IMR-90 (cell line): ENCODE measurements at regions not wholly inside any gene's neighbourhood (a gene's known extent, or its start where the extent isn't known, plus 50 kb on each side); places are given as distances from the start of the nearest gene placed in this dataset.

Source experiments
- ATAC-seq: fragments of 200-7000 bp; cut with Tn5 transposase; 2 replicates; pipeline ENCODE4 v1.9.1; 2020; ENCODE audit warnings: low read depth, mild to moderate bottlenecking, moderate library complexity
- BruUV-seq: library from RNA; stranded (reverse); fragments of 400-500 nt; replicated peaks from 2 replicates; lab custom pipeline; 2021; lab: Mats Ljungman, UMichigan
- CTCF ChIA-PET: fragments of 300-600 bp; formaldehyde crosslinking; extraction: SDS; loops from one replicate; lab custom pipeline; 2021; ENCODE audit warnings: antibody characterized with exemption; lab: Yijun Ruan, JAX
- POLR2A ChIA-PET: fragments of 300-600 bp; sonication (Branson Sonifier 250); formaldehyde crosslinking; loops from one replicate; lab custom pipeline; 2022; ENCODE audit warnings: antibody characterized with exemption; ENCODE audit not compliant: unreplicated experiment; lab: Charles Lee
- DNase-seq: peaks from one replicate; pipeline ENCODE4 v3.0.0; 2013
- H2AFZ ChIP-seq: replicated peaks from 2 replicates; pipeline ENCODE3; 2013; ENCODE audit warnings: low read length, mild to moderate bottlenecking; ENCODE audit not compliant: poor library complexity
- H2AK5ac ChIP-seq: 2 replicates; pipeline ENCODE4 v1.6.1; 2013; ENCODE audit warnings: low read depth, low read length, inconsistent platforms
- H2AK9ac ChIP-seq: replicated peaks from 2 replicates; pipeline ENCODE3; 2013; ENCODE audit warnings: mild to moderate bottlenecking, low read depth, low read length, moderate library complexity; ENCODE audit not compliant: poor library complexity
- H2BK120ac ChIP-seq: 2 replicates; pipeline ENCODE4 v1.6.1; 2013; ENCODE audit warnings: low read depth, low read length, inconsistent platforms
- H2BK15ac ChIP-seq: 3 replicates; pipeline ENCODE4 v1.6.1; 2013; ENCODE audit warnings: low read depth, low read length, inconsistent platforms
- H2BK20ac ChIP-seq: 2 replicates; pipeline ENCODE4 v1.6.1; 2013; ENCODE audit warnings: low read depth, mild to moderate bottlenecking, inconsistent platforms, low read length, moderate library complexity
- H2BK5ac ChIP-seq: 2 replicates; pipeline ENCODE4 v1.6.1; 2013; ENCODE audit warnings: mild to moderate bottlenecking, low read depth, low read length, inconsistent platforms; ENCODE audit not compliant: poor library complexity, severe bottlenecking
- H3K14ac ChIP-seq: replicated peaks from 2 replicates; pipeline ENCODE4 v1.6.1; 2013; ENCODE audit warnings: low read depth, low read length, inconsistent platforms
- H3K18ac ChIP-seq: 2 replicates; pipeline ENCODE4 v1.6.1; 2013; ENCODE audit warnings: low read depth, low read length, control low read depth
- H3K23ac ChIP-seq: 2 replicates; pipeline ENCODE4 v1.6.1; 2013; ENCODE audit warnings: low read depth, low read length, inconsistent platforms
- H3K27ac ChIP-seq: 2 replicates; pipeline ENCODE4 v1.5.1; 2013; ENCODE audit warnings: mild to moderate bottlenecking, control low read depth, low read length; ENCODE audit not compliant: insufficient read depth
- H3K27me3 ChIP-seq: 2 replicates; pipeline ENCODE4 v1.6.1; 2013; ENCODE audit warnings: low read length; ENCODE audit not compliant: control insufficient read depth, insufficient read depth
- H3K36me3 ChIP-seq: 2 replicates; pipeline ENCODE4 v1.6.1; 2013; ENCODE audit warnings: low read length, mixed read lengths; ENCODE audit not compliant: control insufficient read depth, insufficient read depth
- H3K4ac ChIP-seq: 2 replicates; pipeline ENCODE4 v1.6.1; 2013; ENCODE audit warnings: low read depth, low read length, inconsistent platforms
- H3K4me1 ChIP-seq: 2 replicates; pipeline ENCODE4 v1.6.1; 2013; ENCODE audit warnings: low read length, mixed read lengths; ENCODE audit not compliant: control insufficient read depth, insufficient read depth
- H3K4me2 ChIP-seq: 2 replicates; pipeline ENCODE4 v1.6.1; 2013; ENCODE audit warnings: low read depth, mild to moderate bottlenecking, control low read depth, low read length, moderate library complexity
- H3K4me3 ChIP-seq: 2 replicates; pipeline ENCODE4 v1.5.1; 2013; ENCODE audit warnings: low read depth, mild to moderate bottlenecking, control low read depth, low read length, moderate library complexity; ENCODE audit not compliant: insufficient read depth
- H3K56ac ChIP-seq: 2 replicates; pipeline ENCODE4 v1.6.1; 2013; ENCODE audit warnings: low read length, inconsistent platforms; ENCODE audit not compliant: insufficient read depth; ENCODE audit errors: extremely low read depth
- H3K79me1 ChIP-seq, 2 experiments: 2 replicates each; pipeline ENCODE4 v1.6.1; 2013; ENCODE audit warnings: low read length in 2 of 2, inconsistent platforms in 1 of 2, low read depth in 1 of 2
- H3K9ac ChIP-seq: 2 replicates; pipeline ENCODE4 v1.6.1; 2013; ENCODE audit warnings: low read depth, low read length, control low read depth
- H3K9me1 ChIP-seq: 2 replicates; pipeline ENCODE4 v1.6.1; 2013; ENCODE audit warnings: low read length, inconsistent platforms; ENCODE audit not compliant: insufficient read depth
- H3K9me3 ChIP-seq: 2 replicates; pipeline ENCODE4 v1.6.1; 2013; ENCODE audit warnings: low read length; ENCODE audit not compliant: control insufficient read depth, insufficient read depth
- H4K20me1 ChIP-seq: 2 replicates; pipeline ENCODE4 v1.6.1; 2013; ENCODE audit warnings: low read length, inconsistent platforms; ENCODE audit not compliant: insufficient read depth
- H4K5ac ChIP-seq: 2 replicates; pipeline ENCODE4 v1.6.1; 2013; ENCODE audit warnings: mild to moderate bottlenecking, low read depth, low read length, control low read depth
- H4K8ac ChIP-seq, 2 experiments: 2 replicates each; pipeline ENCODE4 v1.6.1; 2013; ENCODE audit warnings: low read depth in 2 of 2, low read length in 2 of 2, control low read depth in 1 of 2, inconsistent platforms in 1 of 2
- H4K91ac ChIP-seq: 2 replicates; pipeline ENCODE4 v1.6.1; 2013; ENCODE audit warnings: low read depth, low read length, inconsistent platforms; ENCODE audit not compliant: insufficient read depth
- CHD1 ChIP-seq: IDR thresholded peaks from 2 replicates; pipeline ENCODE4 v1.6.1; 2012; ENCODE audit warnings: low read depth, low read length, improper control_type of control experiment
- FOS ChIP-seq: fragments of 150-350 bp; IDR thresholded peaks from 2 replicates; pipeline ENCODE4 v1.6.1; 2016; ENCODE audit warnings: low read depth, low read length
- RFX5 ChIP-seq: IDR thresholded peaks from 2 replicates; pipeline ENCODE4 v1.8.0; 2012; ENCODE audit warnings: low read depth, mild to moderate bottlenecking, low read length, moderate library complexity
- WGBS, 2 experiments: methylation state at CpG; one replicate each; pipeline versions ENCODE4 v1.1.5 to v1.1.7; 2013; ENCODE audit warnings: missing lambda C conversion rate in 2 of 2; ENCODE audit not compliant: insufficient read length in 1 of 2; ENCODE audit errors: extremely low coverage in 2 of 2; 5-methylcytosine and 5-hydroxymethylcytosine counted together
- dilution Hi-C: fragments of 300-500 bp; cut with HindIII; formaldehyde crosslinking; loops from one replicate; pipeline ENCODE4 v1.14.3; 2018; ENCODE audit warnings: low sequenced_read_pairs; ENCODE audit not compliant: unreplicated experiment
- in situ Hi-C: fragments of 300-500 bp; cut with MboI; formaldehyde crosslinking; loops from 3 replicates; pipeline ENCODE4 v1.14.3; 2019; ENCODE audit warnings: low sequenced_read_pairs, inconsistent platforms, mixed read lengths
- intact Hi-C: fragments of 100-400 bp; cut with micrococcal nuclease; formaldehyde crosslinking; loops from 2 replicates; pipeline ENCODE4 v1.10.0; 2022

DNA sequence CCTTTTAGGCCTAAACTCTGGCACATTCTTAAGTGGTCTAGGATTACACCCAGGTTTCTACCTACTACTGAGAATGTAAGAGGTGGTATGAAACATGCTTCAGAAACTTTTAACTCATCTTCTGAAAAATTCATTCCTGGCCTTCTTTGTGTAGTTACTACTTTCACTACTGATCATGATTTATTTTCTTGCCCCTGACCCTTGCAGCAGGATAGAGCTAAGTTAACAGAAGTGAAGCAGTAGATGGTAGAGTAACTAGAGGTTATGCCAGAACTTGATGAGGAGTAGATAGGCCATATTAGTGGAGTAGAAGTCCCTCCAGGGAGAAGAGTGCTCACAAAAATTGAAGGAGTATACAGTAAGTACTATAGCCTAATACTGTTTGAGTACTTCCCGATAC lies 75.5 kb upstream of the MSTN start:
- Histone ChIP-seq H3K9me1 (no peaks in the 10 kb centered on the region), H2BK15ac (no peak overlapping the region), H3K4ac (no peak overlapping the region), H3K4me2 (no peak overlapping the region), H2BK20ac (no peak overlapping the region), H3K9me3 (peaks cover 4% of the 10 kb centered on the region; the same call in 1 of the 2 replicates), H3K4me1 (no peaks in the 10 kb centered on the region), H3K18ac (no peak overlapping the region), H2AK5ac (no peak overlapping the region), H3K27me3 (no peaks in the 10 kb centered on the region; the same call in none of the 2 replicates), H3K4me3 (no peak overlapping the region), H3K27ac (no peak overlapping the region), H3K56ac (no peak overlapping the region), H2BK5ac (no peak overlapping the region), H4K20me1 (no peaks in the 10 kb centered on the region), H2BK120ac (no peak overlapping the region), H3K36me3 (no peaks in the 10 kb centered on the region), H3K23ac (no peak overlapping the region), H2AK9ac (no peak overlapping the region), H3K79me1 (no peaks in the 10 kb centered on the region), H3K14ac (no peak overlapping the region), H2AFZ (no peak overlapping the region), H4K91ac (no peak overlapping the region), H3K9ac (no peak overlapping the region), H4K5ac (no peak overlapping the region), H4K8ac (no peak overlapping the region)
- DNase-seq = no peak
- dilution Hi-C loops = no loop called here
- POLR2A ChIA-PET = interaction anchor here (0.5 kb wide), 1 partner anchor 64 kb away, joined by 3 read pairs; no protein-coding TSS in a partner anchor
- CTCF ChIA-PET = no interaction called here
- in situ Hi-C loops = no loop called here
- 100% methylated on average over 1 of the region's 1 CpG; no CpG with 5 or more reads in 1 of the 2 experiments for WGBS, 2 experiments
- TF ChIP-seq CHD1 = no peak
- TF ChIP-seq RFX5 = no peak
- TF ChIP-seq FOS = no peak
- intact Hi-C loops = no loop called here
- no TSS peak for BruUV-seq
- no peak for ATAC-seq
